Lower leg skin (tissue), 3 donors: ENCODE measurements at regions not wholly inside any gene's neighbourhood (a gene's known extent, or its start where the extent isn't known, plus 50 kb on each side); places are given as distances from the start of the nearest gene placed in this dataset.

Experiments
- CTCF ChIP-seq, 3 donors: fragments of 450-650 bp; IDR thresholded peaks; one replicate each; pipeline ENCODE4 v1.5.1; 2016; ENCODE audit warnings: antibody characterized with exemption in 3 of 3, mild to moderate bottlenecking in 3 of 3, moderate library complexity in 2 of 3
- POLR2A ChIP-seq, 2 donors: fragments of 450-650 bp; IDR thresholded peaks; one replicate each; pipeline ENCODE4 v1.6.1; 2016 to 2017; ENCODE audit warnings: antibody characterized with exemption in 2 of 2, mild to moderate bottlenecking in 1 of 2, moderate library complexity in 1 of 2

DNA sequence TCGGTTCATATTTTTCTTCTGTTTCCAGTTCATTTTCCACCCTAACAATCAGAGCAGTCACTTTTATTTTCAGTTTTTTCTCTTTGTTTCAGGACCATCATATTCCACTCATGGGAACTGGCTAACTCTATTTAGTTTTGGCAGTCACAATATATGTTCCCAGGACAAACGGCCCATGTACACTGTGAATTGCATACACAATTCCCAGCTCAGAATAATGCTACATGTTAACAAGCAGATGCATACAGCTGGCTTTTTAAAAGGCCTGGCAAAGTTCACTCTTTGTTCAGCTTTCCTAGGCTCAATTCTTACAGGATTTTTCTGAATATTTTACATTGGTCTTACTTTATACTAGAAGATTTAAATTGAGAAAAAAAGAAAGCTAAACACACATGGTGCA is 224.9 kb downstream of the ANKRD50 start:
- TF ChIP-seq POLR2A (IDR thresholded peaks at IDR 0.05) (no peak), CTCF (IDR thresholded peaks at IDR 0.05) (no peak)
